ENCODE measurements at regions not wholly inside any gene's neighbourhood (a gene's known extent, or its start where the extent isn't known, plus 50 kb on each side); places are given as distances from the start of the nearest gene placed in this dataset.

- TF ChIP-seq CTCF (conservative IDR thresholded peaks at IDR 0.05; ENCODE audit: low read length): no peak
- TF ChIP-seq EZH2phosphoT487 (IDR thresholded peaks at IDR 0.05; ENCODE audit: borderline replicate concordance): no peak
These were observed 364.1 kb upstream of the RORB start for GRCh38 chr9:74132986-74133385.

Data from Loucy (cell line).